Stimulated activated CD4-positive, alpha-beta T cell treated with anti-CD3 and anti-CD28 coated beads, Interleukin-12 subunit alpha, Interleukin-12 subunit beta, amount 100 ng/mL, for 48 hours (primary cell): ENCODE measurements at regions not wholly inside any gene's neighbourhood (a gene's known extent, or its start where the extent isn't known, plus 50 kb on each side); places are given as distances from the start of the nearest gene placed in this dataset.
"Not testable (repeated sequence)": the region's sequence is repeated elsewhere in the genome, so short reads cannot be mapped to it uniquely, and the experiment has no call there.

Source experiments
- DNase-seq, 3 donors: peaks; one replicate each; pipeline ENCODE4 v3.0.0-alpha.2; 2020; ENCODE audit warnings: low read depth in 2 of 3, low spot score in 1 of 3

DNA sequence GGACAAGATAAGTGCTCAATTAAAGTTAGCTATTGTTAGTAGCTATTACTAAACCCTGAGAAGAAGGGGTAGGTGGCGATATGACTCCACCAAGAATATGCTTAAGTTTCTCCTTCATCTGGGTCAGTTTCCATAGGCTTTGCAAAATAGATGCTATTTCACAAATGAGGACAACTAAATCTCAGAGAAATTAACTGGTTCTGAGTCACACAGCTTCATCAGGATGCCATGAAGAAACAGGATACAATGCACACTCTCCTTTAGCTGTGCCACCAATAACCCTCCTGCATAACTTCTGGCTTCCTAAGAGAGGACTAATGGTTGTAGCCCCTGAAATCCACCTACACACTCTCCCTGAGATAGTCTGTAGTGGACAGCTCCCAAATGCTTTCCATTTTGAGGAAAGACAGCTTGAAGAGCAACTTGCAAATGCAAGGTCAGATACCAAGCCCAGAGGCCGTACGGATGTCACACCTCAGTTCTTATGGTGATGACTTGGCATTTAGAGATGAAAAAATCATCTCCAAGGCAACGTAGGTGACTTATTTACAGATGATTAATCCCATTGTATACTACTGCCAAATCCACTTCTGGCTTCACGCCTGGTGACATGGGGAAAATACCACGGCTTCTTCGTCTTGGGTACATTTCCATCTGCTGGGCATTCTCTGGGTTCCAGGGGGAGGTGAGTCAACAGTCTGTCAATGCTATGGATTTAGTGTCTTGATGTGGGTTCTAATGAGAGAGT lies 251.4 kb upstream of the IL12B start:
- DNase-seq, result no peak

DNA sequence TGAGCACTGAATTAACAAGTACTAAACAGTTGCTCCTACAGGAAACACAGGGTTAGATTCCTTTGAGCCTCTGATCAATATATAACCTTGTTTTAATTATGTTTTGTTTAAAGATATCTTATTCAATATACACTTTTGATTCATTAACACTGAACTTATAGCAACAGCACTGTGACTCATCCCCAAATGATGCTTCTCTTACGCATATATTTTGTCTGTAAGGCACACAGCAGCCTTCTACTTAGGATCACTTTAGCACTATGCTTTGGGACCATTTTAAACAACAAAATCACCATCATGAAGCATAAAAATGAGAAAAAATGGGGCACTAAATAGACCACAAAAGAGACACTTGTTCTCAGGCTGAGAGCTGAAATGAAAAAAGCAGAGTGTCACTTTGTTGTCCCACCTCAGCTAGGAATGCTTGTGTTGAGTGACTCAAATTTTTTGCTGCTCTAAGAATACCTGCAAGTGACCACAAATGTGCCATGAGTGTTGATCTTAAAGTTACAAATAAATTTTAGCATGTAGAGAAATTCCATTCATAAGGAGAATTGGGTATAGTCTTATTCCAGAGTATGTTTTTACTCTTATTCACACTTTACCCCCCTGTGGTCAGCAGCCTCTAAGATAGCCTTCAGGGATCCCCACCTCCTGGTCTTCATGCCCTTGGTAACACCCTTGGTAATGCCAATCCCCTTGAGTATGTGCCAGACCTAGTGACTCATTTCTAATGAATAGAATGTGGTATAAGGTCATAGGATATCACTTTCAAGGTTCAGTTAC lies 252.7 kb upstream of the IL12B start:
- DNase-seq, result no peak

DNA sequence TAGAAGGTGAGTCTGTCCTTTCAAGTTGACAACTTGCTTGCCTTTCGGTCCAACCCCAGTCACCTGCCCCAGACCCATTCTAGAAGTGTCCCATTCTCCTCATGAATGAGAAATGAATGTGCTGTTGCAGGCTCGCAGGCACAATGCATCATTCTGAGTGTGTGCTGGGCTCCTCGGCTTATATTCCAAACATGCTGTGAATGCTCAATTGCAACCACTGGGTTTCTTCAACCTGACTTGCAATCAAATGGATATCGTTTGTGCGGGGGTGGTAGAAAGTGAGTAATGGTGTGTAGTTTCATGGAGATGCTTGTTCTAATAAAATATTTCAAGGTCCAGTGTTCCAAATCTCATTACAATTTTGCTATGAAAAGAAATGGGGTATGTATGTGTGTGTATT lies 256.6 kb upstream of the IL12B start:
- no peak for DNase-seq

DNA sequence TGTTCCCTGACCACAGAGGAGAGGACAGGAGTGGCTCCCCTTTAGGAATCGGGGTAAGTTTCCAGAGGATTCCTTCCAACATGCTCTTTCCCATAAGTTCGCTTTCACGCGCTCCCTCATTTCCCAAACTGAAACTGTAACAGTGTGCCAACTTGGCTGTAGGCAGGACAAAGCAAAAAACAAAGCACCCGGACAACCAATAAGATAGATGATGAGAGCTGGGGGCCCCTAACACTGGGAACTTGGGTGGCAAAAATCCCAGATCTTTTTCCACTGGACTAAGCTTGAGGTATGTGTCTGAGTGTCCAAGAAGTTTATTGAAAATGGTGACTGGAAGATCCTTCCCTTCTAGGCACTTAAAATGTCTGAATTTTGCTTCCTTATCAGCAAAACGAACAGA lies 258.7 kb upstream of the IL12B start:
- no peak for DNase-seq

DNA sequence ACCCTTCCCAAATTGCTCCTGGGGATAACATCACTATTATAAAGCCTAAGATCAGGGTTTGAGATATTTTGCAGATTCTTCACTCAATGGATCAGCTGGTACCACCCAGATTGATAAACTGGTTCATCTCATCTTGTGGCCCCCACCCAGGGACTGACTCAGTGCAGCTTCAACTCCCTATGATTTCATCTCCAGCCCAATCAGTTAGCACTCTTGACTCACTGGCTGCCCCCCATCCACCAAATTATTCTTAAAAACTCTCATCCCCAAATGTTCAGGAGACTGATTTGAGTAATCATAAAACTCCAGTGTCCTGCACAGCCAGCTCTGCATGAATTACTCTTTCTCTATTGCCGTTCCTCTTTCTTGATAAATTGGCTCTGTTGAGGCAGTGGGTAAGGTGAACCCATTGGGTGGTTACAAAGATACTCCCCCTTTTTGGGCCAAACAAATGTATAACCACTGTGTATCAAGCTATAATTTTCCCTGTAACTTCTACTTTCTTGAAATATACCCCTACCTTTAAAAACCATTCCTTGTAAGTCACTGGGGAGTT lies 263.3 kb upstream of the IL12B start:
- DNase-seq, result no peak

DNA sequence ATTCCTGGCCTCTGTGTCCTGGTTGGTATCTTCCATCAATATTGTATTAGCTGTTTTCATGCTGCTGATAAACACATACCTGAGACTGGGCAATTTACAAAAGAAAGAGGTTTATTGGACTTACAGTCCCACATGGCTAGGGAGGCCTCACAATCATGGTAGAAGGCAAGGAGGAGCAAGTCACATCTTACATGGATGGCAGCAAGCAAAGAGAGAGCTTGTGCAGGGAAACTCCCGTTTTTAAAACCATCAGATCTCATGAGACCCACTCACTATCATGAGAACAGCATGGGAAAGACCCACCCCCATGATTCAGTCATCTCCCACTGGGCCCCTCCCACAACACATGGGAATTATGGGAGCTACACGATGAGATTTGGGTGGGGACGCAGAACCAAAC lies 265.3 kb upstream of the IL12B start:
- DNase-seq, result not testable (repeated sequence)

DNA sequence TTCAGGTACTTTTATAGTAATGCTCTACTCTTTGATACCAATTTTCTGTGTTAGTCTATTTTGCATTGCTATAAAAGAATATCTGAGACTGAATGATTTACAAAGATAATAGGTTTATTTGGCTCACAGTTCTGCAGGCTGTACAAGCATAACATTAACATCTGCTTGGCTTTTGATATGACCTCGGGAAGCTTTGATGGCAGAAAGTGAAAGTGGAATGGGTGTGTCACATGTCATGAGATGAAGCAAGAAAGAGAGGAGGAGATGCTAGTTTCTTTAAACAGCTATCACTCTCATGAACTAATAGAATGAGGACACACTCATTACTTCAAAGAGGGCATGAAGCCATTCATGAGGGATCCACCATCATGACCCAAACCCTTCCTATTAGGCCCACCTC lies 270.9 kb upstream of the IL12B start:
- no peak for DNase-seq

DNA sequence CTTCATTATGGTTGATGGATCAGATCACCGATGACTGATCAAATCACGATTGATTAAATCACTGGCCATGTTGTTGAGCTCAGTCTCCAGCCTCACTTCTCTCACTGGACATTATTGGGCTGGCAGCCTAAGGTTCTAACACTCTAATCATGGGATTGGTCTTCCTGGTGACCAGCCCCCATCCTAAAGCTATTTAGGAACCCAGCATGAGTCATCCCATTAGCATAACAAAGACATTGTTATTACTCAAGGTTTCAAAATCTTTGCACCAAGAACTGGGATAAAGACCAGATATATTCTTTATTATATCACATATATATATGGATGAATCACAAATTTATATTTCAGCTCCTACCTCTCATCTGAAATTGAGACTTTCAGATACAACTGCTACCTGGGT lies 272.1 kb upstream of the IL12B start:
- no peak for DNase-seq

DNA sequence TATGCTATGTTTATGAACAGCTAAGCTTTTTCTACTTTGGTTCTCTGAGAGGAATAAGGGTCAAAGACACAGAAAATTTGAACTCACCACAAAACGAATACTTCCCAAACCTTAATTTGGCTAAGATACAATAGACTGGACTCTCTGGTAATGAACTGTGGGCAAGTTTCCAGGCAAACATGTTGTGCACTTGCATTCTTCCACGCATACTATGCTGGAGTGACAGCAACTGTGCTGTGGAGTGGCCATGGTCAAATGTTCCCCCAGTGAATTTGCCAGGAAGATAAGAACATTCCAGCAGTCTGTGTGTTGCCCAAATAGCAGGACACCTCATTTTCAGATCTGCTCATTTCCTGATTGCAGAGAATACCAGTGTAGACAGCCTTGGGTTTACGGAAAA lies 275.3 kb upstream of the IL12B start:
- DNase-seq, result no peak

DNA sequence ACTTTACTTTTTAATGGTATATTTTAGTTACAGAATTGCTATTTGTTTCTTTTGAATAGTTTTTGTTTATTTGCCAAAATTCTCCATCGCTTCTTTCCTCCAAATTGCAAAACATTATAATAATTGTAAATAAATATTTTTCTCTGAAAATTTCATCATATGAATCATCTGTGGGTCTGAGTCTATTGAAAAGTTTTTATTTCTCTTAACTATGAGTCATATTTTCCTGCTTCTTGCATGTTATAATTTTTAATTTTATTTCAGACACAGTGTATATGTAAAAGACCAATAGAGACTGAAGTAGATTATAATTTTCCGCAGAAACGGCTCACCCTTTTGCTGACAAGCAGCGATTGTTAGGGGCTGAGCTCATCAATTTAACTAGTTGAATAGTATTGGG lies 279.1 kb upstream of the IL12B start:
- no peak for DNase-seq

DNA sequence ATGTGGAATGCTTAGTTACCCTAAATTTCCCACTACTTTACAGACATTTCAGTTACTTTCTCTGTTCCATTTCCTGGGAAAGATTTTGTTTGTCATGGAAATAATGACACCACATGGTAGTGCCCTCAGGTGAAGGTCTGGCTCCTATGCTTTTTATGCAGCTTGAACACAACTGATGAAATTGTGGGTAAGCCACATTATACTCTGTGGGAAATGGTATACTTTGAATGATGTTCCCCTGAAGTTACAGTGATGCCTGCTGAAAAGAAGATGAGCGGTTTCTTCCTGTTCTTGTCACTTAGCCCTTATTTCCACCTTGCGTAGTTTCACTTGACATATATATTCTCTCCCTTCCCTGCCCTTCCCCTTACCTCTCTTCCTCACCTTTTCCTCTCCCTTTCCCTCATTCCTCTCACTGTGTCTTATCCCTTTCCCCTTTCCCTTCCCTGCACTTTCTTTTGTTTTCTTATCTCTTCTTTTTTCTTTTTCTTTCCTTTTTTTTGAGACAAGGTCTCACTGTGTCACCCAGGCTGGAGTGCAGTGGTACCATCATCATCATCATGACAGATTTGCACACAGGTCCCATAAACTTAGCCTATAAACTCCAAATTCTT lies 280.8 kb upstream of the IL12B start:
- DNase-seq, result no peak

DNA sequence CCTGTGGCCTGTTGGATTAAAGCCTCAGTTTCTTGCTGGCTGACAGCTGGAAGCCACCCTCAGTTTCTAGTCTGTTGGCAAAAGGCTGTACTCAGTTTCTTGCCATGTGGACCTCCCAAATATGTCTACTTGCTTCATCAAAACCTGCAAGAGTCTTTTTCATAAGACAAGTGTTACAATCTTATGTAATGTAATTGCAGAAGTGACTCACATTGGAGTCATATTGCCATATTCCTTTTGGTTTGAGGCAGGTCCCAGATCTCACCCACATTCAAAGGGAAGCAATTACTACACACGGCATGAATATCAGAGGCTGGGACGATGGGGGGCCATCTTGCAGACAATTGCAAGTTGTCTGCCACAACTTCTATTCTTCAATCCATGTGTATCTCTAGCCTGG lies 286.7 kb upstream of the IL12B start:
- no peak for DNase-seq

DNA sequence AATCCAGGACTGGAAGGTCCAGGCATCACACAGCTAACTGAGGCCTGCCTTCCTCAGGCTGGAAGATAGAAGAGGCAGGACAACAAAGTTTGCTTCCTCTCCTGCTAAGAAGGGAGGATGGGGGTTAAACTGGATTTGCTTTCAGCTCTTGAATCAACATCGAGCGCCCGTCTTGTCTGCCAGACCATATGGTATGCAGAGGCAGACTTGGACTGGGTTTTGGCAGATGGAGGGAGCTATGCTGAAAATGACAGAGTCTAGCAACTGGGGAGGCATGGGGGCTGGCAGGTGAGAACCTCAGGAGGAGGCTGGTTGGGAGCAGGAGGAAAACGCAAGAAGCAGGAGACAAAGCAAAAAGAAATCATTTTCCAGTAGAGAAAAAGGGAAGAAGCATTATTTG lies 289.5 kb upstream of the IL12B start:
- DNase-seq, result no peak

DNA sequence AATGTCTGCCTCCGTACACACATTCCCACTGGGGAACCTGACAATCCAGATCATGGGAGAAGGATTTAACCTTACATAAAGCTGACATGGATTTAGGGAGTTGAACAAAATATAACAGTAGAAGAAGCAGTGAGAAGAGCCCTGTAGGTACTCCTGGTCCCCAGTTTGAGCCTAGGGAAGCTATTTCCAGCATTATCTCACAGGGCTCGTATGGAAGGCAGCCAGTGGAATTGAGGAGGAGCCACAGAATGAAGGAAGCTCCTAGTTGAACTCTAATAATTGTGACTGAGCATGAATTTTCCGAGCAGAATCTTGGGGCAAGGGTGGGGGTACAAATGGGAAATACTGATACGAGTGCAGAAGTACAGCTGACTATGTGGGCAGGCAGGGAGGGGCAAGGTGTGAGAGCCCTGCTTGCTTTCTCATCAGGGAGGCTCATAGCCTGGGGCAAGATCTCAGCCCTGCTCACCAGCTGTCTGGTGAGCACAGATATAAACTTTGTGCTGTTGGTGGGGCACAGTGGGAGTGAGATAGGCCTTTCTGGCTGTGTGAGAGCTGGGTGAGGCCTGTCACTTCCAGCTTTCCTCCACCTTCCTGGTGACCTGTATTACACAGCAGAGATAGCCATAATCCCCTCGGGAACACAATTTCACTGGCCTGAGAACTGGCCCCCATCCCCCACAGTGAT lies 290.7 kb upstream of the IL12B start:
- DNase-seq, result no peak

DNA sequence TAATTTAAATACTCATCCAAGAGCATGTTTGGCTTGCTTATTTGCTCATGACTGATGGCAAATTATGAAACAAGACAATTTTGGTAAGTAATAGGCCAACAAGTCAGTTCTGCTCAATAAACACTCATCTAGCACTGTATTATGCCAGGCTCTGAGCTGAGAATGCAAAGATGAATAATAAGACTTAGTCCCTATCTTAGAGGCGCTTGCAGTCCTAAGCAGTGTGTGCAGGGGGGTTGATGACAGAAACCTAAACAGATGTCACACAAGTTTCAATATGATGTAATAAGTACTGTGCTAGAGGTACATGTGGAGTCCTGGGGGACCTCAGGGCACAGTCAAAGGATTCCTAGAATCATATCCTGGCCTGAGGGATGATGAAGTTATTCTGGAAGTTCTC lies 287.6 kb upstream of the ADRA1B start:
- no peak for DNase-seq

DNA sequence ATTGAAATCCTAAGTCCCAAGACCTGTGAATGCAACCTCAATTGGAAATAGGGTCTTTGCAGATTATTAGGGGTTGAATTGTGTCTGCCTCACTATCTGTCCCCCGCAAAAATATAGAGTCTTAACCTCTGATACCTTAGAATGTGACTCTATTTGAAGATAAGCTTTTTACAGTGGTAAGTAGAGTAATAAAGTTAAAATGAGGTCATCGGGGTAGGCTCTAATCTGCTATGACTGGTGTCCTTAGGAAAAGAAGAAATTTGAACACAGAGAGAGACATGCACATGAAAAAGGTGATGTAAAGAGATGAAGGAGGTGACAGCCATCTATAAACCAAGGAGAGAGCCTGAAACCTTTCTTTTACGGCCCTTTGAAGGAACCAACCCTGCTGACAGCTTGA lies 287.1 kb upstream of the ADRA1B start:
- DNase-seq, result no peak

DNA sequence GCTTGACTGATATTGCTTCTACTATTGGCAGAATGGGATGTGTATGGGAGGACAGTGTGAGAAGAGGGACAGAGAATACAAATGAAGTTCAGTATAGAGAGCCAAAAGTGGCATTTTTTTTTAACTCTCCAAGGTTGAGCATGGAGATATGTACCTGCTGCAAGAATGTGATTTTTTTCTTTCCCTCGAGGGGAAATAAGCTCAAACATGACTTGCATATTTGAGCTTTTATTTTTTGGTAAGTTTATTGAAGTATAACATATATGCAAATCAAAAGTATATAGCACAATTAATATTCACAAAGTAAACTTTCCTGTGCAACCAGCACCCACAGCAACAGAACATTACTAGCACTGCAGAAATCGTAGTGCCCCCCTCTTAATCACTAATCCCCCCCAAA lies 285.7 kb upstream of the ADRA1B start:
- DNase-seq, result no peak

DNA sequence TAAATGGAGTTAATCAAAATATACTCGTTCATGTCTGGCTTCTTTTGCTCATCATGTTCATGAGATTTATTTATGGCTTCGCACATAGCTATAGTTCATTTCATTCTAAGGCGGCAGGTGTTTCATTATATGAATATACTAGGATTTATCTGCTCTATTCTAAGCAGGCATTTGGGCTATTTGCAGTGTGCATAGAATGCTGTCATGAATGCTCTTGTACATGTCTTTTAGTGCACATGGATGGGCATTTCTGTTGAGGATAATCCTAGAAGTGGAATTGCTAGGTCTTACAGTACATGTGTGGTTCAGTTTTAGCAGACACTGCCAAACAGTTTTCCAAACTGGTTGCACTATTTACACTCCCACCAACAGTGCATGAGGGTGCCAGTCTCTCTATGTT lies 285.3 kb upstream of the ADRA1B start:
- DNase-seq, result no peak

DNA sequence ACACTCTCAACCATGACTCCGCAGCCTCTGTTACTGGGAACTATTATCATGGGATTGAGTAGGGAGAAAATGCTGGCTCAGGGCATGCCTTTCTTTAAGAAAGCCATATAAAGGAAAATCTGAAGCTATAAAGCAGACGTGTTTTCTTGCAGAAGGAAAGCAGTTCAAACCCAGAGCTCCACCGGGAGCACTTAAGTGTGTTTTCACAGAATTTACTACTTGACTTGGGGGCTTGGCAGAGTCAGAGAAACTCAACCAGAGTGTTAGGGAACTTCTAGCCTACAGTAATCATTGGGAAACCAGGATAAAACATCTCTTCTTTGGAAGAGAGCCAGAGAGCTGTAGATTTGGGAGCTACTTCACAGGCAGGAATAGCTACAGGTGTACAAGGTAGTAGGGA lies 283.4 kb upstream of the ADRA1B start:
- DNase-seq, result no peak

DNA sequence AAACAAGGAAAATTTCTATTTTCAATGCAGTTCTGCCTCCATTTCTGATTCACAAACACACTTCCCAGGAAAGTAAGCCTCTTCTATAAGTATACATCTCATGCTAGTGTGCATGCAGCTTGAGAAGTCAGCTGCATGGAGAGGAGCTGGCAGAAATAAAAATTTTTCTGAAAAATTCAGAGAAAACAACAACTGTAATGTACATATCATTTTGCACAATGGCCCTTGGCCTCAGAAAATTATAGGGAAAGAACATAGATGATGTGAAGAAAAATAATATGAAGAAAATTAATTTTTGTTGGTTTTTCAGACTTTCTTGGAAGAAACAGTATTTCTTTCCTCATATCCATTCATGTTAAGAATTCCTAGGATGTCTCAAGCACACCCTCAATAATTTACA lies 277.8 kb upstream of the ADRA1B start:
- no peak for DNase-seq

DNA sequence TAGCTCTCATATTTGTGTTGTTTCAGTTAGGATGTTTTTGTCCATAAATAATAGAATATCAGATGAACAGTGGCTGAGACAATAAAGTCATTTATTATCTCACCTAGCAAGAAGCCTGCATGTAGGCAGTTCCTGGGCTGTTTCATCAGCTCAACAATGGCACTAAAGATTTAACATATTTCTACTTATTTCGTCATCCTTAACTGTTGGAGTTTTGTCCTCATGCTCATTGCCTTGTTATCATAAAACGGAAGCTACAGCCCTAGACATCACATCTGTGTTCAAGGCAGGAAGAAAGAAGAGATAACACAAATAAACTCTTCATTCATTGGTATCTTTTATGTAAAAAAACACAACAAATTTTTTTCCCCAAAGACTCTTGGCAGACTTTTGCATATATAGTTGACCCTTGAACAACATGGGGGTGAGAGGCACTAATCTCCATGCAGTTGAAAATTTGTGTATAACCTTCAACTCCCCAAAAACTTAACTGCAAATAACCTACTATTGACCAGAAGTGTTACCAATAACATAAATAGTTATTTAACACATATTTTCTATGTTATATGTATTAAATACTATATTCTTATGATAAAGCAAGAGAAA lies 277.2 kb upstream of the ADRA1B start:
- DNase-seq, result no peak
